ENCODE measurements at regions not wholly inside any gene's neighbourhood (a gene's known extent, or its start where the extent isn't known, plus 50 kb on each side); places are given as distances from the start of the nearest gene placed in this dataset.

- no peak overlapping the region for H3K27ac ChIP-seq (ENCODE audit: insufficient read depth, low read length)
- no peaks in the 10 kb centered on the region for H3K27me3 ChIP-seq (ENCODE audit: control insufficient read depth, insufficient read depth, low read length)
- no peak overlapping the region for H3K4me3 ChIP-seq (replicated peaks in 1 of 4; ENCODE audit: control extremely low read depth in 1 of 4, insufficient read depth in 1 of 4, low read depth in 3 of 4, low read length in 4 of 4)
- no peak overlapping the region for H3K9ac ChIP-seq (ENCODE audit: insufficient read depth, low read length)
- no peak for DNase-seq (ENCODE audit: low read depth in 2 of 2)
- no peaks in the 10 kb centered on the region for H3K4me1 ChIP-seq (ENCODE audit: control insufficient read depth, extremely low read depth, insufficient read depth, low read length)
- no peaks in the 10 kb centered on the region for H3K79me2 ChIP-seq (ENCODE audit: control insufficient read depth, insufficient read depth, low read length)
- H4K20me1 ChIP-seq (ENCODE audit: control insufficient read depth, extremely low read depth, insufficient read depth, low read length), result no peaks in the 10 kb centered on the region
- H2AFZ ChIP-seq (ENCODE audit: low read length), result no peak overlapping the region
- no peaks in the 10 kb centered on the region for H3K9me3 ChIP-seq (ENCODE audit: control insufficient read depth, insufficient read depth, low read depth, low read length)
- H3K36me3 ChIP-seq (ENCODE audit: control insufficient read depth, insufficient read depth, low read length), result no peaks in the 10 kb centered on the region
- TF ChIP-seq EZH2 (IDR thresholded peaks at IDR 0.05; ENCODE audit: low read length, missing control alignments) (no peak), CTCF (conservative IDR thresholded peaks at IDR 0.05 in 1 of 2, IDR thresholded peaks at IDR 0.05 in 1 of 2; ENCODE audit: low read depth in 1 of 2, low read length in 2 of 2) (no peak)
- no peak overlapping the region for H3K4me2 ChIP-seq (ENCODE audit: extremely low read depth, insufficient read depth, low read length)
Observed at GRCh38 chr16:47939680-47940079, 216.1 kb downstream of the ABCC12 start.

GRCh38 chr16:47938272-47938671 is 217.5 kb downstream of the ABCC12 start:
- H3K4me3 ChIP-seq (replicated peaks in 1 of 4; ENCODE audit: control extremely low read depth in 1 of 4, insufficient read depth in 1 of 4, low read depth in 3 of 4, low read length in 4 of 4), result no peak overlapping the region

GRCh38 chr16:47928008-47928407 is 227.8 kb downstream of the ABCC12 start:
- TF ChIP-seq CTCF (conservative IDR thresholded peaks at IDR 0.05 in 1 of 2, IDR thresholded peaks at IDR 0.05 in 1 of 2; ENCODE audit: low read depth in 1 of 2, low read length in 2 of 2), result no peak
- no peak for TF ChIP-seq EZH2 (IDR thresholded peaks at IDR 0.05; ENCODE audit: low read length, missing control alignments)
- no peak overlapping the region for H3K4me2 ChIP-seq (ENCODE audit: extremely low read depth, insufficient read depth, low read length)
- H3K9ac ChIP-seq (ENCODE audit: insufficient read depth, low read length), result no peak overlapping the region
- no peaks in the 10 kb centered on the region for H3K4me1 ChIP-seq (ENCODE audit: control insufficient read depth, extremely low read depth, insufficient read depth, low read length)
- DNase-seq (ENCODE audit: low read depth in 2 of 2), result no peak
- no peaks in the 10 kb centered on the region for H3K36me3 ChIP-seq (ENCODE audit: control insufficient read depth, insufficient read depth, low read length)
- no peaks in the 10 kb centered on the region for H3K79me2 ChIP-seq (ENCODE audit: control insufficient read depth, insufficient read depth, low read length)
- no peaks in the 10 kb centered on the region for H3K9me3 ChIP-seq (ENCODE audit: control insufficient read depth, insufficient read depth, low read depth, low read length)
- no peak overlapping the region for H2AFZ ChIP-seq (ENCODE audit: low read length)
- H3K27ac ChIP-seq (ENCODE audit: insufficient read depth, low read length), result no peak overlapping the region
- H4K20me1 ChIP-seq (ENCODE audit: control insufficient read depth, extremely low read depth, insufficient read depth, low read length), result no peaks in the 10 kb centered on the region
- no peaks in the 10 kb centered on the region for H3K27me3 ChIP-seq (ENCODE audit: control insufficient read depth, insufficient read depth, low read length)
- H3K4me3 ChIP-seq (replicated peaks in 1 of 4; ENCODE audit: control extremely low read depth in 1 of 4, insufficient read depth in 1 of 4, low read depth in 3 of 4, low read length in 4 of 4), result no peak overlapping the region

More at GRCh38 chr16:47938272-47938671, 217.5 kb downstream of the ABCC12 start:
- no peak for DNase-seq (ENCODE audit: low read depth in 2 of 2)
- H3K36me3 ChIP-seq (ENCODE audit: control insufficient read depth, insufficient read depth, low read length), result no peaks in the 10 kb centered on the region
- no peaks in the 10 kb centered on the region for H3K4me1 ChIP-seq (ENCODE audit: control insufficient read depth, extremely low read depth, insufficient read depth, low read length)
- no peaks in the 10 kb centered on the region for H4K20me1 ChIP-seq (ENCODE audit: control insufficient read depth, extremely low read depth, insufficient read depth, low read length)
- H3K9me3 ChIP-seq (ENCODE audit: control insufficient read depth, insufficient read depth, low read depth, low read length), result no peaks in the 10 kb centered on the region
- H3K9ac ChIP-seq (ENCODE audit: insufficient read depth, low read length), result no peak overlapping the region
- no peak overlapping the region for H2AFZ ChIP-seq (ENCODE audit: low read length)
- no peak overlapping the region for H3K27ac ChIP-seq (ENCODE audit: insufficient read depth, low read length)
- no peak for TF ChIP-seq EZH2 (IDR thresholded peaks at IDR 0.05; ENCODE audit: low read length, missing control alignments)
- TF ChIP-seq CTCF (conservative IDR thresholded peaks at IDR 0.05 in 1 of 2, IDR thresholded peaks at IDR 0.05 in 1 of 2; ENCODE audit: low read depth in 1 of 2, low read length in 2 of 2), result no peak
- no peaks in the 10 kb centered on the region for H3K27me3 ChIP-seq (ENCODE audit: control insufficient read depth, insufficient read depth, low read length)
- no peaks in the 10 kb centered on the region for H3K79me2 ChIP-seq (ENCODE audit: control insufficient read depth, insufficient read depth, low read length)
- H3K4me2 ChIP-seq (ENCODE audit: extremely low read depth, insufficient read depth, low read length), result no peak overlapping the region

Measured in fibroblast of lung (primary cell).